IPS DF 4.7 (cell line): ENCODE measurements at regions not wholly inside any gene's neighbourhood (a gene's known extent, or its start where the extent isn't known, plus 50 kb on each side); places are given as distances from the start of the nearest gene placed in this dataset.

Experiments used
- DNase-seq: peaks from one replicate; pipeline ENCODE4 v3.0.0-alpha.2; 2013; ENCODE audit warnings: low spot score; ENCODE audit errors: extremely low read depth

DNA sequence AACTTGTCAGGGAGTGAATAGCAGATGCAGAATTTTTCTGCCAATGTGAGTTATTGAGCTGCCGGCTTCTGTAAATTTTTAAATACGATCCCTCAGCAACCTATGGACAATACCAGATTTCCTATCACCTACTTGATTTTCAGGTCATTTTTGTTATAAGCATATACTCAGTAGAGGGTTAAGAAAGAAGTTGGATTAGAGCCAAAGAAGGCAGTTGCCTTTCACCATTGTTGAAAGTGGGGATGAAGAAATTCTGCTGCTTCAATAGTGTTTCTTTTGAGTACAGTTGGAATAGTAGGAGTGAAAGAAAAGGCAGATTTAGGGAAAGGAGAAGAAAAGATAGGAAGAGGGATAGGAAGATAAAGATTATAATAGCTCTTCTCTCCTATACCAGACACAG is 197.1 kb downstream of the ATP23 start:
- DNase-seq = no peak

GRCh38 chr12:58139894-58140293 is 198.5 kb downstream of the ATP23 start:
- DNase-seq = peak; percentile 28

GRCh38 chr12:58140395-58140794 is 199.0 kb downstream of the ATP23 start:
- no peak for DNase-seq

DNA sequence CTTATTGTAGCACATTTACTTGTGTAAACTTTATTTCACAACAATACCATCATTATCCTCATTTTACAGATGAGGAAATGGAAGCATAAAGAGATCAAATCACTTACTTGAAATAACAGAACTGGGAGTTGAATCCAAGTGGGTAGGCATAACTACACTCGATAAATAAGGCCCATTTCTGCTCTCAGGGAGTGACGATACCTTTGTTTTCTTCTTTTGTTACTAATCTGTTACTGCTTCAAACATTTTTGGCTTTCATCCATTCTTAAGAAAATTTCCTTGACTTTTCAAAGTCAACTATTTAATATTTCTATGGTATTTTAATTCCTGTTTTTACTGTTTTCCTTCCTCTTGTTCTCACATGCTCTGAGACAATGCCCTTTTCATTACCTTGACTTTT is 201.6 kb downstream of the ATP23 start:
- DNase-seq = no peak

- no peak for DNase-seq
Observed at GRCh38 chr12:58143498-58143995, 202.2 kb downstream of the ATP23 start.

DNA sequence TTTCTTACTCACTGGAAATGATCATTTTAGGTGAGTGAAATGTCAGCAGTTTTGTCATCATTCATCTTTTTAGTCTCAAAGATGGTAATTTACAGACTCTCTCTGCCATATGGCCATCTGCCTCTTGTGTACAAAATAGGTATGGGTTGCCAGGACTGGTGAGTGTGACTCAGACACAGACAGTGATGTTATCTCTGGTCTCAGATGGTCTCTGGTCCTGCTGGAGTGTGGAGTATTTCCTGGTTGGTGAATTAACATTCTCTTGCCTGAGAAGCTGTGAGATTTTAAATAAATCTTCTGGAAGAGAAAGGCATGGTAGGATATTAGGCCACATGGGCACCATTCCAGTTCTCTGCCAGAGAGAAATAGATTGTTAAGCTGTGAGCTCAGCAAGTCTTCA is 207.0 kb downstream of the ATP23 start:
- DNase-seq = no peak

DNA sequence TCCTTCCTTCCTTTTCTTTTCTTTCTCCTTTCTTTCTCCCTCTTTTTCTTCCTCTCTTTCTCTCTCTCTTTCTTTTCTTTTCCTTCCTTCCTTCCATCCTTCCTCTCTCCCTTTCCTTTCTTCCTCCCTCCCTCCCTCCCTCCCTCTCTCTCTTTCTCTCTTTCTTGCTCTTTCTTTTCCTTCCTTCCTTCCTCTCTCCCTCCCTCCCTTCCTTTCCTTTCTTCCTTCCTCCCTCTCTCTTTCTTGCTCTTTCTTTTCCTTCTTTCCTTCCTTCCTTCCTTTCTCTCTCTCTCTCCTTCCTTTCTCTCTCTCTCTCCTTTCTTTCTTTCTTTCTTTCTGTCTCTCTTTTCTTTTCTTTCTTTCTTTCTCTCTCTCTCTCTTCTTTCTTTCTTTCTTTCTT is 207.6 kb downstream of the ATP23 start:
- no peak for DNase-seq

DNA sequence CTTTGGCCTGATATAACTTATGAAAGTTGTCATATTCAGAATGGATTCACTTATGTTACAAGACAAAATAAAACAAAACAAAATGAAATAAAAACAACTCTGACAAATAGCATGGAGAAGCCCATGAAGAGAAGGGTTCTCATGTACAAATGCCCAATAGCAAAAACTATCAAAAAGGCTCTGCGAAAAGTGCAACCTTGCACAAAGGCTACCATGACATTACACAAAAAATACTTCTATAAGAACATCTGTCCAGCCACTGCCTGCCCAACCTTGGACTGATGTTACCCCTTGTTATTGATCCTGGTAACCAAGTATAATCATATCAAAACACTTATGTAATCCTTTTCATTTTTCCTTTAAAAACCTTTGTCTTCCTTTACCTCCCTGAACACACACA is 213.0 kb downstream of the ATP23 start:
- DNase-seq = no peak

- DNase-seq = no peak
Observed at GRCh38 chr12:58156697-58157096, 215.3 kb downstream of the ATP23 start.

GRCh38 chr12:58159941-58160340 is 218.6 kb downstream of the ATP23 start:
- no peak for DNase-seq

GRCh38 chr12:58161773-58162172 is 220.4 kb downstream of the ATP23 start:
- no peak for DNase-seq

- no peak for DNase-seq
Observed at GRCh38 chr12:58163021-58163420, 221.7 kb downstream of the ATP23 start.

GRCh38 chr12:58166643-58167042 is 225.3 kb downstream of the ATP23 start:
- DNase-seq = no peak

- no peak for DNase-seq
Observed at GRCh38 chr12:58167622-58168021, 226.3 kb downstream of the ATP23 start.

DNA sequence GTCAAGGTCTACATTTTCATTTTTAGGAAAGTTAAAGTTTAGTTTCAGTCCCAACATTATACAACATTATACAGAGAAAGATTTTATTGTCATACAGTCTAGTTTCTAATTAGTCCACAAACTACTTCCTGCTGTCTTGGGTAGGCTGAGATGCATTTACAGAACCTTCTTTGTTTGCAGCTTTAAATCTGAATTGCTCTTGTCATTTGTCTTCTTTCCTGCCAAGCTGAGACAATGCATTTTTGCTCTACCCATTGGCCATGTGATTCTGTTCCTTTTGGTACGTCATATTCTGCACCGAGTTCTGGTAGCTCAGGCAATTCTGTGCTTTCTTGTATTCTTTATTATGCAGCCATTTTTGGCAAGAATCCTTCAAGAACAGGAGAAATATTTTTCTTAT is 228.5 kb downstream of the ATP23 start:
- no peak for DNase-seq

GRCh38 chr12:58171914-58172313 is 230.5 kb downstream of the ATP23 start:
- no peak for DNase-seq

DNA sequence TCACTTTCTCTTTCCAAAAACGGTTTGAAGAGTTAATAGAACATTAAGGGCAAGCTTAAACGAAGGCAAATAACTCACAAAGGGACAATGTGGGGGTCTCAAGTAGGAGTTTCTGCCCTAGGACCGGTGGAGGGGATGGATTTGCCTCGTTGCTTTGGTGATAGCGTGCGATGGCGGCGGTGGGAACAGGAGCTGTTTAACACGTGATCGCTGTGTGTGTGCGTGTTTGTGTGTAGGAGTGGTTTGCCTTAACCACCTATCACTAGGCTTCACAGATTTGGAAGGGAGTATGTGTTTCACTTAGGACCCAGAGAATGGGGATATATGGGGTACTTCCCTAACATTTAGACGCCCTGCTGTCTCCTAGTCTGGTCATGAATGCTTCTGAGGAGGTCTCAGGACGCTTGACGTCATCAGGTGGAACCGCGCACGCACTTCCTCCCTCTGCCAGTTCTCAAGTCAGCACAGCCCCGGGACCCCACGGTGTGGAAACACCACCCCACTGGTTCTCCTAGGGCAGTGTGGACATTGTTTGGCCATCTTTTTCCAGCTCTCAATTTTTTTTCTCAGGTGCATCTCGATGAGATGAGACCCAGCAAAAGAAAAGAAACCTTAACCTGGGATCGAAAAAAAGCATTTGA is 231.2 kb downstream of the ATP23 start:
- DNase-seq = no peak

GRCh38 chr12:58174316-58174715 is 232.9 kb downstream of the ATP23 start:
- DNase-seq = no peak

- DNase-seq = peak; percentile 75
Observed at GRCh38 chr12:58176296-58176869, 235.0 kb downstream of the ATP23 start.

DNA sequence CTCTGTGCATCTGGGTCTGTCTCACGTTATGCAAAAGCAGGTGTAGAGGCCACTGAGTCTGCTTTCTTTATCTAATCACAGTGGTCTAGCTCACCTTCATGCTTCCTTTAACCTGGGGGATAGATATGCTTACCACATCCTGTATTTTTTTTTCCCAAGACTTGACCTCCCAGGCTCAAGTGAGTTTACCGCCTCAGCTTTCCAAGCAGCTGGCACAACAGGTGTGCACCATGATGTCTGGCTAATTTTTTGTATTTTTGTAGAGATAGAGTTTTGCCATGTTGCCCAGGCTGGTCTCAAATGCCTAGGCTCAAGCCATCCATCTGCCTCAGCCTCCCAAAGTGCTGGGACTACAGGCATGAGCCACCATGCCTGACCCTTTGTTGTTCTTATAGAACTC is 236.0 kb downstream of the ATP23 start:
- no peak for DNase-seq

DNA sequence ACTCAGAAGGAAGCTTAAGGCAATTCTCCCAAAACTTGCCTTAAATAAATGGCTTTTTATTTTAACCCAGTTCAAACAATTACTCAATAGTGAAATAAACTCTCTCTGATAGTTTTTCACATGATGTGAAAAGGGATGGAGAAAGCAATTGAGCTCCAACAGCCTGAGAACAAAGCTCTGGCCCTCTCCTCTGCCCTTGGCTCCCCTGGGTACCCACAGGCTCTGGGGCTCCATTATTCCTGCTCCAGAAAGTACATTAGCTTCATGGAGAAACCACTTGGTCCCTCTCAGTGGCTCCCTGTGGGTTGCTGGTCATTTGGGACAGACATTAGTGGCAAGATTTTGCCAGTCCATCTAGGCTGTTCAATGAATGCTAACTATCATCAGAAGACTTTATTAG is 242.8 kb downstream of the ATP23 start:
- DNase-seq = no peak

DNA sequence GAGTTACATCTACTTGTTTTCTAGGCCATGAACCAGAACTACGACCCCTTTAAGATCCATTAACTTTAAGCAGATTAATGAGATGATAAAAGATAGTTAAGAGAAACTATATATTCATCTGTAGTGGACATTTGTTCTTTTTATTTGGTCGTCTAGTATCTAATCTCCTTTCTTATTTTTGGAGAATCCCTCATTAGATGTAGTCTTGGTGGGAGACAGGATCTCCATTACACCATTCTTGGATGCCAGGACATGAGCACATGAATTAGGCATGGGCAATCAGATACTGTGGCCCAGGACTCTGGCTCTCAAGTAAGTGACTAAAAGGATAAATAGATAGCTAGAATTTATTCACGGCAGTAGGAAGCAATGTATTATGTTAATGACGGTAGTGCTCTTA is 245.0 kb downstream of the ATP23 start:
- no peak for DNase-seq

- no peak for DNase-seq
Observed at GRCh38 chr12:58186914-58187313, 245.5 kb downstream of the ATP23 start.
